Neural crest cell (in vitro differentiated cells): ENCODE measurements at regions not wholly inside any gene's neighbourhood (a gene's known extent, or its start where the extent isn't known, plus 50 kb on each side); places are given as distances from the start of the nearest gene placed in this dataset.
A peak's percentile ranks its signal among the peaks of the same experiment; 100 is the strongest.

Experiments used
- DNase-seq: peaks from one replicate; pipeline ENCODE4 v3.0.0; 2021; ENCODE audit warnings: low read depth, mixed read lengths, low spot score
- H3K27ac Mint-ChIP-seq: one replicate; pipeline ENCODE4 v1.8.0; 2021; ENCODE audit warnings: mild to moderate bottlenecking, mixed read lengths; ENCODE audit not compliant: unreplicated experiment
- H3K27me3 Mint-ChIP-seq: 2 replicates; pipeline ENCODE4 v1.8.0; 2021; ENCODE audit warnings: low read depth, mild to moderate bottlenecking, mixed read lengths
- H3K36me3 Mint-ChIP-seq: 2 replicates; pipeline ENCODE4 v1.8.0; 2021; ENCODE audit warnings: low read depth, mild to moderate bottlenecking, mixed read lengths
- H3K4me1 Mint-ChIP-seq: 2 replicates; pipeline ENCODE4 v1.8.0; 2021; ENCODE audit warnings: mixed read lengths
- H3K4me3 Mint-ChIP-seq: one replicate; pipeline ENCODE4 v1.8.0; 2021; ENCODE audit warnings: mild to moderate bottlenecking, mixed read lengths
- H3K9me3 Mint-ChIP-seq: 2 replicates; pipeline ENCODE4 v1.8.0; 2021; ENCODE audit warnings: mixed read lengths
- CTCF ChIP-seq: fragments of 200-600 bp; sonication (generic); conservative IDR thresholded peaks from 2 replicates; pipeline ENCODE4 v1.5.0; 2021; ENCODE audit warnings: antibody characterized with exemption, mild to moderate bottlenecking

- H3K9me3 Mint-ChIP-seq = peaks cover 10% of the 10 kb centered on the region
- H3K4me3 Mint-ChIP-seq = no peak overlapping the region
- no peak overlapping the region for H3K27ac Mint-ChIP-seq
- DNase-seq = no peak
- TF ChIP-seq CTCF = no peak
- H3K4me1 Mint-ChIP-seq = peaks cover 10% of the 10 kb centered on the region
- no peaks in the 10 kb centered on the region for H3K27me3 Mint-ChIP-seq
- no peaks in the 10 kb centered on the region for H3K36me3 Mint-ChIP-seq
Measured at GRCh38 chr9:75447281-75447680, 359.0 kb downstream of the OSTF1 start.

- no peak for TF ChIP-seq CTCF
- H3K27ac Mint-ChIP-seq = peak overlapping the region; percentile 44
- H3K9me3 Mint-ChIP-seq = peaks cover 6% of the 10 kb centered on the region
- H3K27me3 Mint-ChIP-seq = no peaks in the 10 kb centered on the region
- peaks cover 16% of the 10 kb centered on the region for H3K4me1 Mint-ChIP-seq
- no peaks in the 10 kb centered on the region for H3K36me3 Mint-ChIP-seq
- no peak for DNase-seq
- H3K4me3 Mint-ChIP-seq = no peak overlapping the region
Measured at GRCh38 chr9:75448281-75448680, 360.0 kb downstream of the OSTF1 start.

- Mint-ChIP-seq H3K27ac (no peak overlapping the region), H3K27me3 (no peaks in the 10 kb centered on the region), H3K36me3 (no peaks in the 10 kb centered on the region), H3K4me1 (peaks cover 17% of the 10 kb centered on the region), H3K9me3 (no peaks in the 10 kb centered on the region), H3K4me3 (no peak overlapping the region)
- TF ChIP-seq CTCF = no peak
- no peak for DNase-seq
Measured at GRCh38 chr9:75448955-75449354, 360.6 kb downstream of the OSTF1 start.

GRCh38 chr9:75451045-75451444 is 362.7 kb downstream of the OSTF1 start:
- no peaks in the 10 kb centered on the region for H3K36me3 Mint-ChIP-seq
- no peaks in the 10 kb centered on the region for H3K27me3 Mint-ChIP-seq
- DNase-seq = no peak
- H3K27ac Mint-ChIP-seq = no peak overlapping the region
- H3K4me1 Mint-ChIP-seq = peaks cover 17% of the 10 kb centered on the region
- TF ChIP-seq CTCF = no peak
- H3K4me3 Mint-ChIP-seq = no peak overlapping the region
- no peaks in the 10 kb centered on the region for H3K9me3 Mint-ChIP-seq

GRCh38 chr9:75451505-75451904 is 363.2 kb downstream of the OSTF1 start:
- peaks cover 17% of the 10 kb centered on the region for H3K4me1 Mint-ChIP-seq
- no peaks in the 10 kb centered on the region for H3K9me3 Mint-ChIP-seq
- no peak for TF ChIP-seq CTCF
- no peak overlapping the region for H3K4me3 Mint-ChIP-seq
- H3K36me3 Mint-ChIP-seq = no peaks in the 10 kb centered on the region
- DNase-seq = no peak
- no peaks in the 10 kb centered on the region for H3K27me3 Mint-ChIP-seq
- H3K27ac Mint-ChIP-seq = no peak overlapping the region

GRCh38 chr9:75452512-75452911 is 364.2 kb downstream of the OSTF1 start:
- no peak for TF ChIP-seq CTCF
- Mint-ChIP-seq H3K27ac (no peak overlapping the region), H3K27me3 (no peaks in the 10 kb centered on the region), H3K36me3 (no peaks in the 10 kb centered on the region), H3K9me3 (no peaks in the 10 kb centered on the region), H3K4me3 (no peak overlapping the region), H3K4me1 (peaks cover 17% of the 10 kb centered on the region)
- DNase-seq = no peak
